ENCODE measurements at regions not wholly inside any gene's neighbourhood (a gene's known extent, or its start where the extent isn't known, plus 50 kb on each side); places are given as distances from the start of the nearest gene placed in this dataset.

GRCh38 chr20:10724449-10725173 is 50.8 kb upstream of the JAG1 start:
- in situ Hi-C loops (cut with MboI; ENCODE audit: low sequenced_read_pairs): no loop called here

GRCh38 chr20:10728873-10729670 is 55.3 kb upstream of the JAG1 start:
- in situ Hi-C loops (cut with MboI; ENCODE audit: low sequenced_read_pairs): no loop called here

DNA sequence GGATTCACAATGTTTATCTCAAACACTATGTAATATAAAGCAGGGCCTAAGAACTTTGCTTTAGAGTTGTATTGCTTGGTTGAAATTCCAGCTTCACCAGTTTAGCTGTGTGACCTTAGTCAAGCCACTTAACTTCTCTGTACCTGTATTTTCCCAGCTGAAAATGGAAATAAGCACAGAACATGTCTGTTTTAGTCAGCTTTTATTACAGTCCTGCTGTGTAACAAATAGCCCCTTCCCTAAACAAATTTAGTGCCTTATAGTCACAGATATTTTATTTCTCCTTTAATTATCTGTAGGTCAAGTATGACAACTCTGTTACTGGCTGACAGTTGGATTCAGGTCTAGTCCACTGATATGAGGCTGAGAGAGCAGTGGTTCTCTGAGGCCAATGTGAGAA is 56.0 kb upstream of the JAG1 start:
- in situ Hi-C loops (cut with MboI; ENCODE audit: low sequenced_read_pairs): no loop called here

DNA sequence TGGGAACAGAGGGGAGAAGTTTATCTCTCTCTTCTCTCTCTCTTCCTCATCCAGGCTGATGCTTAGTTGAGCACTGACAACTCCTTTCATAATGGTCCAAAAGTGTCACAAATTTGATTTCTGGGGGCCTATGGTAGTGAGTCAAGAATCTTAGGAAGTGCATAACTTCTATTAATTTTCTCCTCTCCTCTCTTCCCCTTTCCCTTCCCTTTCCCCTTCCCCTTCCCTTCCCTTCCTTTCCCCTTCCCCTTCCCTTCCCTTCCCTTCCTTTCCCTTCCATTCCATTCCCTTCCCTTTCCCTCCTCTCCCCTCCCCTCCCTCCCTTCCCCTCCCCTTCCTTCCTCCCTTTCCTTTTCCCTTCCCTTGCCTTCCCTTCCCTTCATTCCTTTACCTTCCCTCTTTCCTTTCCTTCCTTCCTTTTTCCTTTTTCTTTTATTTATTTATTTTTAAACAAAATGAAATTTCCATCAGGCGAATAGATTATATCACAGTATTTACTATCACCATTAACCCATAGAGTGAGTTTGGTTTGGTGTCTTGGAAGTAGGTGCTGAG is 56.9 kb upstream of the JAG1 start:
- in situ Hi-C loops (cut with MboI; ENCODE audit: low sequenced_read_pairs): no loop called here

DNA sequence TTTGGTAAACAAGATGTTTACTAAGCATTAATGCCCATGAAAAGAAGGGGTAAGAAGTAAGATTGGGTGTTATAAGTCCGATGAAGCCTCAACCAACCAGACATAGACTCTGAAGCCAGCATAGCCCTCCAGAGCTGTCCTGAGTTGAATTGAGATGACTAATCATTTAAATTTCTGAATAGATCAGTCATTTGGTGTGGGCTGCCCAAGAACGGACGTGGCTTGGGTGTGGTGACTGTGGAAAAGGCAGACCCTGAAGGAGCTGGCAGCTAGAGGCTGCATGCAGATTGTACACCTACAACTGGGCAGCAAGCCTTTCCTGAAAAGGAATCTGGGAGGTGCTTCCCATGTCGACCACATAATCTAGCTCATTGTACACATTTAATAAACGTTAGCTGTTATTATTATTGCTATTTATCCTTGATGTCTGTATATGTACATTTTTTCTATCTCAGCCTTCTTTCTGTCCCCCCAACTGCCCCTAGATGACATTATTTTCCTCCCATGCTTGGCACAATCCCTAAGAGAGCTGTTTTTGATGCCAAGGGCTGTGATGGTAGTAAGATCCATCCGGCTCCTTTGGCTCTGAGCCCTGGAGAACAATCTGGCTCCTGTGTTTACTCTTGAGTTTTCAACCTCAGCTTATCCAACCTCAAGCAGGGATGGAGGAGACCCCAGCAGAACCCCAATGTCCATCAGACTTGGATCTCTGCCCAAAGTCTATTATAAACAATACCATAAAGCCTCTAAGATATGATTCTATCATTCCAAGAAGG is 57.6 kb upstream of the JAG1 start:
- in situ Hi-C loops (cut with MboI; ENCODE audit: low sequenced_read_pairs): no loop called here

GRCh38 chr20:10733122-10733521 is 59.3 kb upstream of the JAG1 start:
- in situ Hi-C loops (cut with MboI; ENCODE audit: low sequenced_read_pairs): no loop called here

DNA sequence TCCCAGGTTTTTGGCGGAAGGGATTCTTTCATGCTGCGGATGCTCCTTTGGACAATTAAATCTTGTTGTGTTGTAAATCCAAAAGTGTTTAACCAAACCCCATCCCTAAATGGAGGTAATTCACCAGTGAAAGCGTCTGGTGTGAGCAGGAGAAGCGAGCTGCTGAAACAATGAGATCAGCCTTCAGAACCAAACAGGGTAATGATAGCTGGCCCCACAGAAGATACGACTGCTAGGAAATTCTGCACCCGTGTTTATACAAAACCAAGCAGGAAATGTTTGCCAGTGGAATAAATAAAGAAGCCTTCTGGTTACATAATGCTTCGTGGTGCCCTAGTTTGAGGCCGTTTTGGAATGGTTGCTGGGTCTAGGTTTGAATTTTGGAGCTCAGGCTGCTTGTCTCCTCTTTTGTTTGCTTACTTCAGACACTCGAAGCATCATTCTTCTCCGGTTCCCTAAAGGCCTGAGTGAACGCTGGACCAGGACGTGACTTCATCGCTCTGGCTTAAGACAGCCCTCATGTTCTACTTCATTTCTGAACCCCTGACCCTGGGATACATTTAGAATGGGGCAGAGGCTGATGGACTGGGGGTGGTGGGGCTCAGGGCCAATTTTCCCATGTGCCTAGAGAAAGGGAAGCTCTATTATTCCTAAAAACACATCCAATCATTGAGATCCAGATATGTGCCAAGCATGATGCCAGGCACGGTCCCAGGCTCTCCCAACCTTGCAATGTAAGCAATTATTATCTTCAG is 61.6 kb upstream of the JAG1 start:
- in situ Hi-C loops (cut with MboI; ENCODE audit: low sequenced_read_pairs): no loop called here

DNA sequence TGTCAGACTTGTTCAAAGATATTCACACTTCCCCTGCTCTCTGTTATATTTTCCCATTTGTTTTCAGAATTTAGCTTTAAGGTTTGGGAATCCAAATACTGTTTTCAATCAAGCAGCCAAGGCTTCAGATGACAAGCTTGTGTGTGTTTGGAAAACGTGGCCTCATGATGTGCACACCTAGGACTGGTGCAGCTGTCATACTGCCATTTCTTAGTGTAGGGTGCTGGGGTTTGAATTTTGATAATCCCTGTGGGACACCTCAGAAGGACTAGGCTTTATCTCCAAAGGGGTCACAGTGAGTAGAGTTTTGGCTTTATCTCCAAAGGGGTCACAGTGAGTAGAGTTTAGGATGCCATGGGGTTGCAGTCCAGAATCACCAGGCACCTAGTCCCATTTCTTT is 65.3 kb upstream of the JAG1 start:
- in situ Hi-C loops (cut with MboI; ENCODE audit: low sequenced_read_pairs): no loop called here

DNA sequence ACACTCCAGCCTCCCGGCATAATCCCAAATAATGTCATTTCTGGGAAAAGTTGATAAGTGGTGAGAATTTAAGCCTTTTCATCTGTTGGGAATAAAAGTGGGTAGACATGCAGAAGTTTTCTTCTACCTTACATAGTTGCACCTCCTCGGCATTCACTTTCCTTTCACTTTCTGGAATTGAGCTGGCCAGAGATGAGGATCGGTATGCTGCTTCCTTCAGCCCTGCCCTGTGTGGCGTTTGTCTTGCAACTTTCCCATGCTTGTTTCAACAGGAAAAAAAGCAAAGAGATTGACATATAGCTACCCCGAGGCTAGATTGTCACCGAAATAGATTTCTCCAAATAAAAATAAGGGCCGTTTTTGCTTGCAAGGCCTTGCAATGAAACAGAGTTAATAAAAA is 65.8 kb upstream of the JAG1 start:
- in situ Hi-C loops (cut with MboI; ENCODE audit: low sequenced_read_pairs): no loop called here

- in situ Hi-C loops (cut with MboI; ENCODE audit: low sequenced_read_pairs): no loop called here
These were observed 67.3 kb upstream of the JAG1 start for GRCh38 chr20:10741060-10741459.

- in situ Hi-C loops (cut with MboI; ENCODE audit: low sequenced_read_pairs): no loop called here
These were observed 72.0 kb upstream of the JAG1 start for GRCh38 chr20:10745790-10746189.

DNA sequence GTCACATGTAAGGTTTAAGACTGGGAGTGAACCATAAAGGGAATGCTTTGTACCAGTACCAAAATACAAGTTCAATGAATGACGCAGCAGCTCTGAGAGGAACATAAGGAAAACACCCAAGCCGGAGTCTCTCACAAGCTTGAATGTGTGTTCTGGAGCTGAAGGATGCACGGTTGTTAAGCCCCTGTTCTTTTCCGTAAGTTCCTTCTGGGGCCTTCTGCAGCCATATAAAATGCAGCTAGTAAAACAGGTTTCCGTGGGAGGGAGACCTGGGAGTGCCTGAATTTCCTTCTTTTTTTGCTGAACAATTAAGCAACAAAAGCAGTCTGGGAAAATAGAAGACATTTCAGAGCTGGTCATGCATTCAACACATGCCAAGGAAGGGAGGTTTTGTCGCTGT is 73.2 kb upstream of the JAG1 start:
- in situ Hi-C loops (cut with MboI; ENCODE audit: low sequenced_read_pairs): no loop called here

GRCh38 chr20:10749084-10749483 is 75.3 kb upstream of the JAG1 start:
- in situ Hi-C loops (cut with MboI; ENCODE audit: low sequenced_read_pairs): no loop called here

DNA sequence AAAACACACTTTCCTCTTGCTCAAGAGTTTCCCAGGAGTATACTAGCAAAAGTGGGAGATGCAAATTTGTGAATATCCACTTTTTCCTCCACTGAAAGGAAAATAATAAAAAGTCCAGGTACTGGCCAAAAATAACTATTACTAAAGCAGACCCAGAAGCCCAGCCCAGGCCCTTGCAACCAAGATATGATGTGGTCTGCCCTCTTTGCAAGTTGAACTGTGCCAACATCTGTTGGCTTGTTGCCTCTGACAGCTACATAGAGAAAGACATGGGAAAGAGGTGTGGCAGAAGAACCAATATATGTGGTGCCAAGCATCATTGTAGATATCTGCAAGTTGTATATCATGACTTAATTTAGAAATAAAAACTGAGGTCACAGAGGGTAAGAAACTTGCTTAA is 78.4 kb upstream of the JAG1 start:
- in situ Hi-C loops (cut with MboI; ENCODE audit: low sequenced_read_pairs): no loop called here

- in situ Hi-C loops (cut with MboI; ENCODE audit: low sequenced_read_pairs): no loop called here
These were observed 81.0 kb upstream of the JAG1 start for GRCh38 chr20:10754824-10755223.

DNA sequence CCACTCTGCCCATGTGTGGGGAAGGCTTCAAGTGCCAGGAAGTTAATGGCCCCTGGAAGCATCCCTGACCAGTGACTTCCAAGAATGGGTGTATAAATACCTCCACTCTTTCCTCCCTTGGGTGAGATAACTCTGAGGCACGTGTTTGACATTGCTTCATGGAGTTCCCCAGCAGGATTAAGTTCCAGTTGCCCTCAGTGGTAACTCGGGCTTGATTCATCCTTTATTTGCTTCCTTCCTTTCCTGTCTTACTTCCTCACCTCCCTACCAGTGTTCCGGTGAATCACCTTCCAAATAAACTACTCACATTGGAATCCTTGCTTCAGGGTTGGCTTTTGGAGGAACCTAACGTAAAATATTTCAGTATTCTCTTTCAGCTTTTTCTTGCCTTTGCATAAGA is 84.6 kb upstream of the JAG1 start:
- in situ Hi-C loops (cut with MboI; ENCODE audit: low sequenced_read_pairs): no loop called here

GRCh38 chr20:10761232-10761631 is 87.4 kb upstream of the JAG1 start:
- in situ Hi-C loops (cut with MboI; ENCODE audit: low sequenced_read_pairs): no loop called here

GRCh38 chr20:10761786-10762185 is 88.0 kb upstream of the JAG1 start:
- in situ Hi-C loops (cut with MboI; ENCODE audit: low sequenced_read_pairs): no loop called here

DNA sequence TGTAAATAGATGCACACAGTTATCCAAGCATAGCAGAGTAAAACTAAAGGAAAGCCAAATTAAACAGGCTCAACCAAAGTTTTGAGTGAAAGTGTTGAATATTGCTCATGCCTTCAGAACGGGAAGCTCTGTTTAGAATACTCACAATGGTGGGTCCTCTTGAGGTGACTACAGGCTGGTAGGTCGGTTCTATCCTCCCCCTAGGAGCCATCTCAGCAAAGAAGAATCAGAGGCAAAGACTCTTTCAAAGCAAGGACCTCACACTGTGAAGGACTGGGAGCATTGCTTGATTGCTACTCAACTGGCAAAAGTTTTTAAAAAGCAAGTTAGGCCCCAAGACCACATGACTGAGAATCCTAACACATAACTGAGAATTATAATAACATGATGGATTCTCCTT is 88.4 kb upstream of the JAG1 start:
- in situ Hi-C loops (cut with MboI; ENCODE audit: low sequenced_read_pairs): no loop called here

GRCh38 chr20:10763112-10763511 is 89.3 kb upstream of the JAG1 start:
- in situ Hi-C loops (cut with MboI; ENCODE audit: low sequenced_read_pairs): no loop called here

DNA sequence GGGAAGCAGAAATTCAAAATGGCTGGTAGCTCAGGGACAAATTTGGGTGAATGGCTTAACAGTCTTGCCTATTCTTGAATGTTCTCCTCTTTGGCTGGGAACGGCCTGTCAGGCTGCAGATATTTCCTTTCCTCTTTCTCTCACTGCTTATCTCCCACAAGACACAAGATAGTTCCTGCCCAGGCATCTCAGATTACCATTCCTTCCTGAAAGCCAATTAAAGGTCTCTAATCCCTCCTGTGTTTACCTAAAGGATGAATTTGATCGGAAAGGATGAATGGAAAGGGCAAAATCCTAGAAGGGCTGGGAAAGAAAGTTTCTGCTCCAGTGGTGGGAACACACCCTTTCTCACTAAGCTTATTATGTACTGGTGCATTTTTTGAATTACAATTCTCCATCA is 95.9 kb upstream of the JAG1 start:
- in situ Hi-C loops (cut with MboI; ENCODE audit: low sequenced_read_pairs): no loop called here
